NCI-H1417 treated with DMSO at 0.1 percent for 48 hours (cell line): ENCODE measurements at regions not wholly inside any gene's neighbourhood (a gene's known extent, or its start where the extent isn't known, plus 50 kb on each side); places are given as distances from the start of the nearest gene placed in this dataset.
"Not testable (repeated sequence)": the region's sequence is repeated elsewhere in the genome, so short reads cannot be mapped to it uniquely, and the experiment has no call there.

Source experiments
- DNase-seq: peaks from one replicate; lab custom pipeline; 2025; lab: John Stamatoyannopoulos, UW

GRCh38 chr18:55735969-55736368, 148.0 kb upstream of the TCF4 start:
- DNase-seq, result no peak

- no peak for DNase-seq
Measured at GRCh38 chr18:55735199-55735855, 147.3 kb upstream of the TCF4 start.

- no peak for DNase-seq
Measured at GRCh38 chr18:55732227-55733106, 144.5 kb upstream of the TCF4 start.

- no peak for DNase-seq
Measured at GRCh38 chr18:55731594-55732042, 143.6 kb upstream of the TCF4 start.

GRCh38 chr18:55721006-55721405, 133.0 kb upstream of the TCF4 start:
- DNase-seq, result not testable (repeated sequence)

- no peak for DNase-seq
Measured at GRCh38 chr18:55713707-55714106, 125.7 kb upstream of the TCF4 start.

GRCh38 chr18:55706898-55707297, 118.9 kb upstream of the TCF4 start:
- DNase-seq, result no peak

GRCh38 chr18:55699233-55699765, 111.3 kb upstream of the TCF4 start:
- DNase-seq, result no peak

- DNase-seq, result no peak
Measured at GRCh38 chr18:55696811-55697210, 108.8 kb upstream of the TCF4 start.

GRCh38 chr18:55695091-55695490, 107.1 kb upstream of the TCF4 start:
- DNase-seq, result no peak

GRCh38 chr18:55694291-55694690, 106.3 kb upstream of the TCF4 start:
- DNase-seq, result no peak

GRCh38 chr18:55688030-55688429, 100.0 kb upstream of the TCF4 start:
- no peak for DNase-seq

GRCh38 chr18:55687106-55687505, 99.1 kb upstream of the TCF4 start:
- no peak for DNase-seq

- DNase-seq, result no peak
Measured at GRCh38 chr18:55685638-55686037, 97.6 kb upstream of the TCF4 start.

- DNase-seq, result no peak
Measured at GRCh38 chr18:55672574-55673361, 84.8 kb upstream of the TCF4 start.

GRCh38 chr18:55665506-55665905, 77.5 kb upstream of the TCF4 start:
- no peak for DNase-seq

- DNase-seq, result not testable (repeated sequence)
Measured at GRCh38 chr18:55664758-55665400, 76.9 kb upstream of the TCF4 start.

GRCh38 chr18:55663891-55664290, 75.9 kb upstream of the TCF4 start:
- DNase-seq, result no peak

- DNase-seq, result no peak
Measured at GRCh38 chr18:55658598-55658997, 70.6 kb upstream of the TCF4 start.

- DNase-seq, result no peak
Measured at GRCh38 chr18:55657572-55658331, 69.8 kb upstream of the TCF4 start.

GRCh38 chr18:55654986-55655385, 67.0 kb upstream of the TCF4 start:
- DNase-seq, result no peak
